SK-N-MC (cell line): ENCODE measurements at regions not wholly inside any gene's neighbourhood (a gene's known extent, or its start where the extent isn't known, plus 50 kb on each side); places are given as distances from the start of the nearest gene placed in this dataset.

ENCODE experiments used
- EZH2 ChIP-seq: fragments of 200-600 bp; sonication (generic); IDR thresholded peaks from one replicate; pipeline ENCODE4 v1.6.1; 2017; ENCODE audit warnings: antibody characterized with exemption
- POLR2AphosphoS5 ChIP-seq: IDR thresholded peaks from 2 replicates; pipeline ENCODE4 v1.6.1; 2012; ENCODE audit warnings: mild to moderate bottlenecking, low read depth, low read length, borderline replicate concordance

- no peak for TF ChIP-seq EZH2
- TF ChIP-seq POLR2AphosphoS5, result no peak
Observed at GRCh38 chr2:16012029-16012596, 71.8 kb downstream of the MYCN start.
